ENCODE measurements at regions not wholly inside any gene's neighbourhood (a gene's known extent, or its start where the extent isn't known, plus 50 kb on each side); places are given as distances from the start of the nearest gene placed in this dataset.

GRCh38 chr5:136743052-136743451, 377.7 kb upstream of the TRPC7 start:
- TF ChIP-seq, protein P1, sequence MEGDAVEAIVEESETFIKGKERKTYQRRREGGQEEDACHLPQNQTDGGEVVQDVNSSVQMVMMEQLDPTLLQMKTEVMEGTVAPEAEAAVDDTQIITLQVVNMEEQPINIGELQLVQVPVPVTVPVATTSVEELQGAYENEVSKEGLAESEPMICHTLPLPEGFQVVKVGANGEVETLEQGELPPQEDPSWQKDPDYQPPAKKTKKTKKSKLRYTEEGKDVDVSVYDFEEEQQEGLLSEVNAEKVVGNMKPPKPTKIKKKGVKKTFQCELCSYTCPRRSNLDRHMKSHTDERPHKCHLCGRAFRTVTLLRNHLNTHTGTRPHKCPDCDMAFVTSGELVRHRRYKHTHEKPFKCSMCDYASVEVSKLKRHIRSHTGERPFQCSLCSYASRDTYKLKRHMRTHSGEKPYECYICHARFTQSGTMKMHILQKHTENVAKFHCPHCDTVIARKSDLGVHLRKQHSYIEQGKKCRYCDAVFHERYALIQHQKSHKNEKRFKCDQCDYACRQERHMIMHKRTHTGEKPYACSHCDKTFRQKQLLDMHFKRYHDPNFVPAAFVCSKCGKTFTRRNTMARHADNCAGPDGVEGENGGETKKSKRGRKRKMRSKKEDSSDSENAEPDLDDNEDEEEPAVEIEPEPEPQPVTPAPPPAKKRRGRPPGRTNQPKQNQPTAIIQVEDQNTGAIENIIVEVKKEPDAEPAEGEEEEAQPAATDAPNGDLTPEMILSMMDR (IDR thresholded peaks at IDR 0.05), result no peak
- no peak for TF ChIP-seq POLR2A (IDR thresholded peaks at IDR 0.05)
